Prostate gland (tissue), 2 donors: ENCODE measurements at regions not wholly inside any gene's neighbourhood (a gene's known extent, or its start where the extent isn't known, plus 50 kb on each side); places are given as distances from the start of the nearest gene placed in this dataset.

Experiments used
- DNase-seq: peaks from one replicate; pipeline ENCODE4 v3.0.0-alpha.2; 2019; ENCODE audit warnings: low spot score
- H3K27ac ChIP-seq, 2 donors: fragments of 200-600 bp; sonication (generic); 2 replicates each; pipeline ENCODE4 v1.5.1; 2017 to 2019
- H3K27me3 ChIP-seq: fragments of 200-600 bp; sonication (generic); replicated peaks from 2 replicates; pipeline ENCODE4 v1.5.1; 2019; ENCODE audit not compliant: insufficient read depth
- H3K36me3 ChIP-seq, 2 donors: fragments of 200-600 bp; sonication (generic); 1 replicate in 1 of 2; 2 replicates in 1 of 2; pipeline versions ENCODE4 v1.5.1 to v1.8.1; 2017 to 2019
- H3K4me1 ChIP-seq: fragments of 200-600 bp; sonication (generic); replicated peaks from 2 replicates; pipeline ENCODE4 v1.5.1; 2019
- H3K4me3 ChIP-seq, 2 donors: fragments of 200-600 bp; sonication (generic); 2 replicates each; pipeline ENCODE4 v1.5.1; 2017 to 2019
- H3K9me3 ChIP-seq: fragments of 200-600 bp; sonication (generic); 2 replicates; pipeline ENCODE4 v1.5.1; 2017
- CTCF ChIP-seq, 4 experiments: fragments of 200-600 bp in 2 of 4; fragments of 450-650 bp in 2 of 4; sonication (generic) in 2 of 4; IDR thresholded peaks; 1 replicate in 3 of 4; 2 replicates in 1 of 4; pipeline ENCODE4 v1.5.1; 2016 to 2019; ENCODE audit warnings: antibody characterized with exemption in 4 of 4, mild to moderate bottlenecking in 2 of 4, moderate library complexity in 2 of 4
- POLR2A ChIP-seq: fragments of 450-650 bp; IDR thresholded peaks from one replicate; pipeline ENCODE4 v1.6.1; 2016; ENCODE audit warnings: antibody characterized with exemption, mild to moderate bottlenecking
- POLR2AphosphoS5 ChIP-seq: sonication (generic); formaldehyde crosslinking; IDR thresholded peaks from one replicate; pipeline ENCODE4 v1.6.1; 2017; ENCODE audit warnings: antibody characterized with exemption
- WGBS: methylation state at CpG from one replicate; pipeline ENCODE4 v1.1.5; 2018; 5-methylcytosine and 5-hydroxymethylcytosine counted together
- intact Hi-C: fragments of 100-400 bp; cut with DNase I; formaldehyde crosslinking; loops from one replicate; pipeline ENCODE4 v1.14.2; 2022

GRCh38 chr4:125849869-125850268, 535.1 kb downstream of the FAT4 start:
- intact Hi-C loops: no loop called here

GRCh38 chr4:125891597-125892258, 577.0 kb downstream of the FAT4 start:
- no peak for TF ChIP-seq CTCF (IDR thresholded peaks at IDR 0.05)
- no peak for TF ChIP-seq POLR2A
- TF ChIP-seq POLR2AphosphoS5: no peak
- WGBS: 47% methylated on average over 4 of the region's 4 CpGs
- Histone ChIP-seq H3K4me1 (no peaks in the 10 kb centered on the region), H3K4me3 (no peak overlapping the region), H3K27ac (no peak overlapping the region), H3K9me3 (no peaks in the 10 kb centered on the region), H3K27me3 (no peaks in the 10 kb centered on the region), H3K36me3 (no peaks in the 10 kb centered on the region)
- DNase-seq: no peak
- intact Hi-C loops: no loop called here

More at GRCh38 chr4:125849869-125850268, 535.1 kb downstream of the FAT4 start:
- no peaks in the 10 kb centered on the region for H3K27me3 ChIP-seq
- H3K36me3 ChIP-seq: no peaks in the 10 kb centered on the region
- no peak overlapping the region for H3K27ac ChIP-seq
- H3K4me3 ChIP-seq: no peak overlapping the region
- TF ChIP-seq POLR2A (no peak), POLR2AphosphoS5 (no peak), CTCF (IDR thresholded peaks at IDR 0.05) (no peak)
- no peaks in the 10 kb centered on the region for H3K9me3 ChIP-seq
- no peak for DNase-seq
- no peaks in the 10 kb centered on the region for H3K4me1 ChIP-seq

GRCh38 chr4:125904802-125905201, 590.0 kb downstream of the FAT4 start:
- Histone ChIP-seq H3K27ac (no peak overlapping the region), H3K9me3 (no peaks in the 10 kb centered on the region), H3K4me3 (no peak overlapping the region), H3K36me3 (no peaks in the 10 kb centered on the region), H3K4me1 (no peaks in the 10 kb centered on the region), H3K27me3 (no peaks in the 10 kb centered on the region)
- no peak for DNase-seq
- TF ChIP-seq POLR2AphosphoS5: no peak
- TF ChIP-seq POLR2A: no peak
- TF ChIP-seq CTCF (IDR thresholded peaks at IDR 0.05): no peak
- WGBS: 90% methylated on average over 1 of the region's 1 CpG
- intact Hi-C loops: no loop called here

- 89% methylated on average over 2 of the region's 2 CpGs for WGBS
- intact Hi-C loops: no loop called here
- DNase-seq: no peak
These were observed 596.3 kb downstream of the FAT4 start for GRCh38 chr4:125911058-125911457.

More at GRCh38 chr4:125911058-125911457, 596.3 kb downstream of the FAT4 start:
- H3K27me3 ChIP-seq: no peaks in the 10 kb centered on the region
- H3K9me3 ChIP-seq: no peaks in the 10 kb centered on the region
- no peaks in the 10 kb centered on the region for H3K4me1 ChIP-seq
- TF ChIP-seq POLR2AphosphoS5 (no peak), POLR2A (no peak), CTCF (IDR thresholded peaks at IDR 0.05) (no peak)
- H3K36me3 ChIP-seq: no peaks in the 10 kb centered on the region
- H3K4me3 ChIP-seq: no peak overlapping the region
- H3K27ac ChIP-seq: no peak overlapping the region
